PFSK-1 (cell line): ENCODE measurements at regions not wholly inside any gene's neighbourhood (a gene's known extent, or its start where the extent isn't known, plus 50 kb on each side); places are given as distances from the start of the nearest gene placed in this dataset.

Source experiments
- FOXP2 ChIP-seq: optimal IDR thresholded peaks from 2 replicates; pipeline ENCODE3; 2011; ENCODE audit warnings: borderline replicate concordance, control low read depth, inconsistent platforms; ENCODE audit not compliant: insufficient read depth; ENCODE audit errors: extremely low read length, extremely low read depth
- POLR2AphosphoS5 ChIP-seq: IDR thresholded peaks from 2 replicates; pipeline ENCODE4 v1.6.1; 2012; ENCODE audit warnings: low read depth, mild to moderate bottlenecking, control low read depth, low read length, moderate library complexity
- SIN3A ChIP-seq: IDR thresholded peaks from 2 replicates; pipeline ENCODE4 v1.6.1; 2012; ENCODE audit warnings: mild to moderate bottlenecking, low read length, moderate library complexity, borderline replicate concordance; ENCODE audit not compliant: insufficient read depth
- TAF1 ChIP-seq: IDR thresholded peaks from 2 replicates; pipeline ENCODE4 v1.6.1; 2012; ENCODE audit warnings: low read length, control low read depth, borderline replicate concordance; ENCODE audit not compliant: insufficient read depth
- TF ChIP-seq, protein P1 (sequence below), 2 experiments: IDR thresholded peaks; 2 replicates each; pipeline versions ENCODE4 v1.6.1 to v1.8.0; 2011 to 2012; ENCODE audit warnings: low read depth in 2 of 2, low read length in 2 of 2, control low read depth in 1 of 2, inconsistent platforms in 1 of 2, mild to moderate bottlenecking in 1 of 2, moderate library complexity in 1 of 2; ENCODE audit not compliant: insufficient read depth in 1 of 2

DNA sequence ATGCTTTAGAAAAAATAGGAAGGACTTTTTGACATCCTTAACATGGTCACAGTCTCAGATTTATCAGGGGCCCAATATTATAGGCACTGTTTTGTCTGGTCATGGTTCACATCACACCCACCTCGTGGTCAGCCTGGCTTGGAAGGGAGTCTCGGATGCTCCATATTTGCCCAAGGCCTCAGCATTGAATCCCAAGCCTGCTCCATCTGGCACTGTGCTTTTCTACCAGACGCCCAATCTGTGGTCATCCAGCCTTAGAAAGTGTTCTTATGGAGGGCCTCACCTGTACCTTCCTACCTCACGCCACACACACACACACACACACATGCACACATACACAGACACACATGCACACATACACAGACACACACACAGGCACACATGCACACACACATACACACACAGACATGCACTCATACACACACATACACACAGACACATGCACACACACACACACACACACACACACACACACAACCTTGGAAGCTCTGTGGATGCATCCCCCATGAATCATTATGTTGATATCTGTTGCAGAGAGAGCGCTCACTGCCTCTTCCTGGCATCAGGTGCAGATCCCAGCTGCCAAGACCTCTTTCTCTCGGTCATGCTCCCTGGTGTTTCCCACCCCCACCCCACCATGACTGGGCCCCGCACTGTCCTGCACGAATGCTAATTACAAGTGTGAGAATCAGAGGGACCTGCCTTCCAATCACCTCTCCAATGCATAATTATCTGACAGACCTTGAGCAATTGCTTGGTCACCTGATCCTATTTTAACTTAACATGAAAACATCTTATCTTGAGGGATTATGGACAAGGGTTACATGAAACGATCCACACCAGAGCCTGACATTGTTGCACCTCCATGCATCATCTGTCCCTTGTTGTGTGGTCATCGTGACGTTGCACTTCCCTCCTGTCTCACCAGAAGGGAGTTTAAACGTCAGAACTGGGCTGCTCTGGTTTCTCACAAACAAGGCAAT lies 122.7 kb upstream of the TMEM72 start:
- TF ChIP-seq FOXP2 (no peak), POLR2AphosphoS5 (no peak), SIN3A (no peak), TAF1 (no peak)
- TF ChIP-seq, protein P1, sequence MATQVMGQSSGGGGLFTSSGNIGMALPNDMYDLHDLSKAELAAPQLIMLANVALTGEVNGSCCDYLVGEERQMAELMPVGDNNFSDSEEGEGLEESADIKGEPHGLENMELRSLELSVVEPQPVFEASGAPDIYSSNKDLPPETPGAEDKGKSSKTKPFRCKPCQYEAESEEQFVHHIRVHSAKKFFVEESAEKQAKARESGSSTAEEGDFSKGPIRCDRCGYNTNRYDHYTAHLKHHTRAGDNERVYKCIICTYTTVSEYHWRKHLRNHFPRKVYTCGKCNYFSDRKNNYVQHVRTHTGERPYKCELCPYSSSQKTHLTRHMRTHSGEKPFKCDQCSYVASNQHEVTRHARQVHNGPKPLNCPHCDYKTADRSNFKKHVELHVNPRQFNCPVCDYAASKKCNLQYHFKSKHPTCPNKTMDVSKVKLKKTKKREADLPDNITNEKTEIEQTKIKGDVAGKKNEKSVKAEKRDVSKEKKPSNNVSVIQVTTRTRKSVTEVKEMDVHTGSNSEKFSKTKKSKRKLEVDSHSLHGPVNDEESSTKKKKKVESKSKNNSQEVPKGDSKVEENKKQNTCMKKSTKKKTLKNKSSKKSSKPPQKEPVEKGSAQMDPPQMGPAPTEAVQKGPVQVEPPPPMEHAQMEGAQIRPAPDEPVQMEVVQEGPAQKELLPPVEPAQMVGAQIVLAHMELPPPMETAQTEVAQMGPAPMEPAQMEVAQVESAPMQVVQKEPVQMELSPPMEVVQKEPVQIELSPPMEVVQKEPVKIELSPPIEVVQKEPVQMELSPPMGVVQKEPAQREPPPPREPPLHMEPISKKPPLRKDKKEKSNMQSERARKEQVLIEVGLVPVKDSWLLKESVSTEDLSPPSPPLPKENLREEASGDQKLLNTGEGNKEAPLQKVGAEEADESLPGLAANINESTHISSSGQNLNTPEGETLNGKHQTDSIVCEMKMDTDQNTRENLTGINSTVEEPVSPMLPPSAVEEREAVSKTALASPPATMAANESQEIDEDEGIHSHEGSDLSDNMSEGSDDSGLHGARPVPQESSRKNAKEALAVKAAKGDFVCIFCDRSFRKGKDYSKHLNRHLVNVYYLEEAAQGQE (IDR thresholded peaks at IDR 0.05; ENCODE audit: insufficient read depth in 1 of 2, low read depth in 2 of 2, low read length in 2 of 2), result no peak

DNA sequence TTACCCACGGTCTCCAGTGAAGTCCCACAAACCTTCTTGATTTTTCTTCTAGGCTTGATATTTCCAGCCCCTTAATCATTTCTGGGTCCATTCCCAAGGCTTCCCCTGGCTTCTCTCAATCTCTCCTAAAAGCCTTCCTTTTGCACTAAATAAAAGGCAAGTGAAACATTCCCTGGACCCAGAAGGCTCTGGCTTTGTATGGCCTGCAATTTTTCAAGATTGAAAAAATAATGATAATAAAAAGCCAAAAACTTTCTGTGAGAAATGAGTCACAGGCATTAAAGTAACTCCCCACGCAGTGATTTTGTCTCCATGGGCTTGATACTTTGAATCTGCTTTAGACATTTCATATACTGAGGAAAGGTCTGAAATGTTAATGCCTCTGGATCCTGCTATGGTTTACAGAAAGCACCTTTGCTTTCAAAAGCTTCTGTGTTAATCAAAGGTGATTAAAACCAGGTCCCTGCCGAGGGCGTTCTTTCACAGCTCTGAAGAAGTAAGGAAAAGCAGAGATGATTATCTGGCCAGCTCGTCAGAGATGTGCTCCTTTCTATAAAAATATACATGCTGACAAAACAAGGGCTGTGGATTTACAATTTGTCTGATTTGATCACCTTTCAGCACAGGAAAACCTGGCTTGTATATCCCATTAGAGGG lies 118.9 kb upstream of the TMEM72 start:
- TF ChIP-seq, protein P1 (IDR thresholded peaks at IDR 0.05; ENCODE audit: insufficient read depth in 1 of 2, low read depth in 2 of 2, low read length in 2 of 2), result no peak
- TF ChIP-seq FOXP2 (no peak), POLR2AphosphoS5 (no peak), SIN3A (no peak), TAF1 (no peak)

DNA sequence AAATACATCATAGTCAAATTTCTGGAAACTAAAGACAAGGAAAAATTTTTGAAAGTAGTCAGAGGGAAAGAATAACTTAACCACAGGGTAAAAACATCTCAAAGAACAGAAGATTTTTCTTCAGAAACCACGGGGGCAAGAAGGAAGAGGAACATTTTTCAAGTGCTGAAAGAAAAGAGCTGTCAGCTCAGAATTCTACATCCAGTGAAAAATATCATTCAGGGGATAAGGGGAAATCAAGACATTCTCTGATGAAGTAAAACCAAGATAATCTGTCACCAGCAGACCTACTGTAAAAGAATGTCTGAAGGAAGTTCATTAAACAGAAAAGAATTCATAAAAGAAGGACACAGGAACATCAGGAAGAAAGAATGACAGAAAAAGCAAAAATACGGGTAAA lies 111.2 kb upstream of the TMEM72 start:
- TF ChIP-seq POLR2AphosphoS5 (no peak), SIN3A (no peak), FOXP2 (no peak), TAF1 (no peak)
- TF ChIP-seq, protein P1 (IDR thresholded peaks at IDR 0.05; ENCODE audit: insufficient read depth in 1 of 2, low read depth in 2 of 2, low read length in 2 of 2), result no peak

DNA sequence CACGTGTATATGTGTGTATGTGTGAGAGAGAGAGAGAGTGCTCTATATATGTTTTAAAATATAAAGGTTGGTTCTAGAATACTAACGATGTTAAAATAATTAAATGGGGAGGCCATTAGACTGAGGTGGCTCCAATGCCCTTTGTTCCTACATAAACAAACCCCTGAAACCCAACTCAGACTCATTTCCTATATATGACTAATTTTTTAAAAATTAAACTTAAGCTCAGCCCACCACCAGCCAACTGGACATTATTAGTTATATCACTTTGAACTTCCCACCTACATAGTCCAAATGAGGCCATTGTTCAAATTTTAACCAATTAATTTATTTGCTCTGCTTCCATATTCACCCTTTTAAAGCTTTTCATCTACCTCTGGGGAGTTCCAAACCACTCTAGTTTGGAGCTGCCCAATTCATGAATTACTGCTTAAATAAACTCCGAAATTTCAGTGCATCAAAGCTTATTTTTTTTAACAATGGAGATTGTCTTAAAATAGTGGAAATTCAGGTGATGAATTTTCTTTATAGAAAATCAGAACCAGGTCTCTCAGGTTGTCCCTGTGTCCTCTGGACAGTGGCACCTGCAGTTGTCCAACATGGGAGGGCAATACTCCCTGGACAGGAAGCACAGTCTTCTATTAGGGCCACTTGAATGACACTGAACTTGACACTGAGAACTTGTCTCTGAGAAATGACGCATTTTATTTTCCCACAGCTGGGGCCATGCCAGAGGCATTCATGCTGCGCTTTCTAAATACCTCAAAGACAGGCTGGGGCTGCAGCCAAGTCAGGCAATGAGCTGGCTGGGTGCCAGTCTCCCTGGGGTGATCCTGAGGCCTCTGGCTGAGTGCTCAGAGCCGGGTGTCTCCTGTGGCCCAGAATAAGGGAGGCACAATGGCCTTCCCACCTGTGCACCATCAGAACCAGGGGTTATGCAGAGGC lies 109.5 kb upstream of the TMEM72 start:
- TF ChIP-seq FOXP2 (no peak), TAF1 (no peak), POLR2AphosphoS5 (no peak), SIN3A (no peak)
- TF ChIP-seq, protein P1 (IDR thresholded peaks at IDR 0.05; ENCODE audit: insufficient read depth in 1 of 2, low read depth in 2 of 2, low read length in 2 of 2), result no peak
